LHCN-M2 (cell line): ENCODE measurements at regions not wholly inside any gene's neighbourhood (a gene's known extent, or its start where the extent isn't known, plus 50 kb on each side); places are given as distances from the start of the nearest gene placed in this dataset.

Source experiments
- DNase-seq: peaks from one replicate; pipeline ENCODE4 v3.0.0-alpha.2; 2012; ENCODE audit warnings: low read depth

GRCh38 chr20:1712634-1713624, 55.4 kb upstream of the SIRPG start:
- DNase-seq, result no peak

DNA sequence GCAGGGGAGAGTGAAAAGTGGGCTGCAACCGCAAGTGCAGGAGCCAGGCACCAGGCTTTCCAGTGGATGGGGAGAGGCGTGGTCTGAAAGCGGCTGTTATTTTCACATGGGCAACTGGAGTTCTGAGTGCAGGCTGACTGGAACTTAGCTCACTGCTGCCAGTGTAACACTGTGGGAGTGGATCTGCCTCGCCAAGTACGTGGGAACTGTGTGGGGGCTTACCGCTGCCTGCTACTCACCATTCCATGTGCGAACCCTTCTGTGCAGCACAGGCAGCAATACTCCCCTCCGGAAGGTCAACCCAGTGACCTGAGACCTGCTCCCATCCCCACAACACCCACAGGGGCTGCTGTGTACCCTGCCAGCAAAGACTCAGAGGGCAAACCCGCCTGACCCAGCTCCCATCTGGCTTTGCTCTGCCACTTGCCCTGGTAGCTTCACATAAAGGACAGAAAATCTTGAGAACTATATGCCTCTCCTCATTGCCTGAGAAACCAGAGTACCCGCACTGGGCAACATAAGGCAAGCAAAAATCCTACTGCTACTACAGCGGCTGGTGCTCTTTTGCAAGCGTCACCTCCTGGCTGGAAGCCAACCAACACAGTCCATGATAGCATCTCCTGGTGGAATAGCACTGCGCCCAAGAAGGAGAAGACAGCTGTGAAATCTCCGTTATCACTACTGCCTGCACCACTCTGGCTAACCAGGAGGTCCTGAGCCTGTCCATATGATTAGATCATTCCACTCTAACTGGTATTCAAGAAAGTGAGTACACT, 54.4 kb upstream of the SIRPG start:
- DNase-seq, result peak; percentile 5

DNA sequence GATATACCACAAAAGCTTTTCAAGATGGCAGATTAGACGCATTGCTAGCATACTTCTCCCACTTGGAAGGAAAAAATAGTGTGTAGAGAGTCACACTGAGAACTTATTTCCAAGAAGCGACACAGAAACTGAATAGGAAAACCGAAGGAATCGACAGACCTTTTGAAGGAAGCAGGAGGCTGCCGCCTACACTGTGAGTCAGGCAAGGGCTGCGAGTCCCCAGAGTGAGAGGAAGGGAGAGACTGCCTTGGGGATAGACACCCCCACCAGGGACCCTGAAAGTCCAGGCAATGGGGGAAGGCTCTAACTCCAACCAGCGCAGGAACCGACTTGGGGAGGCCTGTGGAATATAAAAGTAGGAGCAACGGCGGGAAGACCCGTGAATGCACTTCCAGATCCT, 53.7 kb upstream of the SIRPG start:
- DNase-seq, result no peak

- DNase-seq, result no peak
Measured at GRCh38 chr20:1710484-1710883, 52.9 kb upstream of the SIRPG start.

DNA sequence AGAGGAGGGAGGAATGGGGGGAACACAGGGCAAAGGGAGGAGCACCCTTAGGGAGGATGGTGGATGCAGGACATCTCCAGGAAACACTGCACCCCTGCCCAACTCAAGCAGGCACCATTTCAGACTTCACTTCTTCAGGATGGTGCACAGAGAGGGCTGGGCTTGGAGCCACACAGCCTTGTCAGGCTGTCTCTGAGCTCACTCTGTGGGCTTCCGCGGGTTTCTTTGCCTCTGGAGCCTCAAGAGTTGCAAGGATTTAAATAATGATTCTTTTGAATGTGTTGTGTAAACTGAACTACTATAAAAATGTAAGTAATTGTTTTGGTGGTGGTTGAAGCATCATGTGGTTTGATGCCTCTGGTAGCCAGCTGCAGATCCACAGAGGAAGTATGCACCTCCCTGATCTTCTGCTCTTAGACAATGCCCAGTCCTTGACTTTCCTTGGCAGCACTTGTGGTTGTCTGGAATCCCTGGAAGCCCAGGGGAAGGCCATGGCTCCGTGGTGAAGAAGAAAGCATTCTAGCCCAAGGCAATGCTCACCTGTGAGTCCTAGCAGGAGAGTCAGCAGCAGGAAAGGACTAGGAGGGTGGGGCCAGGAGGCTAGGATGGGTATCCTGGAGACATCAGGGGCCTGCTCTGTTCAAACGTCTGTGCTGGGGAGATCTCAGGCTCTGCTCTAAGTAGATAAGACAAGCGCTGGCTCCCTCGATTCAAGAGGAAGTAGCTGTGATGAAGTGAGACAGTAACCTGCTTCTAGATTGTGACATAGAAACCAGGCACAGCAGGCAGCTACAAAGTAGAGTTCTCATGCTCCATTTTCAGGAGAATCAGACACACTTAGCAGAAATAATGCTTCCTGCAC, 50.2 kb upstream of the SIRPG start:
- DNase-seq, result no peak
